Parathyroid adenoma (tissue), 2 donors: ENCODE measurements at regions not wholly inside any gene's neighbourhood (a gene's known extent, or its start where the extent isn't known, plus 50 kb on each side); places are given as distances from the start of the nearest gene placed in this dataset.
"Not testable (repeated sequence)": the region's sequence is repeated elsewhere in the genome, so short reads cannot be mapped to it uniquely, and the experiment has no call there.

Experiments
- H2AFZ ChIP-seq: fragments of 300-600 bp; sonication (generic); one replicate; pipeline ENCODE4 v1.7.0; 2017; ENCODE audit warnings: antibody characterized with exemption, mild to moderate bottlenecking
- H3K27ac ChIP-seq: fragments of 300-600 bp; sonication (generic); one replicate; pipeline ENCODE4 v1.7.0; 2017
- H3K27me3 ChIP-seq: fragments of 300-600 bp; sonication (generic); one replicate; pipeline ENCODE4 v1.7.0; 2017; ENCODE audit warnings: low read length; ENCODE audit not compliant: control insufficient read depth, insufficient read depth
- H3K36me3 ChIP-seq: fragments of 300-600 bp; sonication (generic); one replicate; pipeline ENCODE4 v1.7.0; 2017; ENCODE audit warnings: low read length; ENCODE audit not compliant: control insufficient read depth, insufficient read depth
- H3K4me1 ChIP-seq: fragments of 300-600 bp; sonication (generic); one replicate; pipeline ENCODE4 v1.7.0; 2017; ENCODE audit warnings: control low read depth
- H3K4me2 ChIP-seq: fragments of 300-600 bp; sonication (generic); one replicate; pipeline ENCODE4 v1.7.0; 2017; ENCODE audit warnings: low read length
- H3K4me3 ChIP-seq: fragments of 300-600 bp; sonication (generic); one replicate; pipeline ENCODE4 v1.7.0; 2017; ENCODE audit warnings: low read depth, low read length
- H3K79me2 ChIP-seq: fragments of 300-600 bp; sonication (generic); one replicate; pipeline ENCODE4 v1.7.0; 2017; ENCODE audit warnings: control low read depth
- H3K9ac ChIP-seq: fragments of 300-600 bp; sonication (generic); one replicate; pipeline ENCODE4 v1.7.0; 2017; ENCODE audit warnings: mild to moderate bottlenecking
- H3K9me3 ChIP-seq: fragments of 300-600 bp; sonication (generic); one replicate; pipeline ENCODE4 v1.7.0; 2017; ENCODE audit warnings: low read length; ENCODE audit not compliant: control insufficient read depth
- TF ChIP-seq, protein P1 (sequence below): fragments of 300-600 bp; sonication (generic); IDR thresholded peaks from one replicate; pipeline ENCODE4 v1.7.0; 2017; ENCODE audit warnings: antibody characterized with exemption, mild to moderate bottlenecking
- donor health status: primary hyperparathyroidism.

DNA sequence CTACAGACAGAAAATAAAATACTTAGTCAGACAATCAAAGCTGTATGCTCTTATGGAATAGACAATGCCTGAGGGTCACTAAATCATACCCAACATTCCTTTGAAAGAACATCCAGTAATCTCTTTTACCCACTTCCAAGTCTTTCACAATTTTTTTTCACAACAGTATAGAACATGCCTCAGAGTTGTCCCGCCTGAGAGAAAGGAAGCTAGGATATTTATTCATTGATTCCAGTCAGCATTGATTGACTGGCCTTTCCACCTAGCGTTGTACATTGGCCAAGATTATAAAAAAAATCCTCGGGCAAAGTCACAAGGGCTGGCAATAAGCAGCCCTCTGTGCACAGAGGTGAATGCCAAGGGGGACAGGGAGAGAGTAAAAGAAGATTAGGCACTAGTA is 318.1 kb upstream of the PIK3R1 start:
- Histone ChIP-seq H2AFZ (no peak overlapping the region), H3K4me3 (no peak overlapping the region), H3K27ac (no peak overlapping the region), H3K79me2 (no peaks in the 10 kb centered on the region), H3K27me3 (no peaks in the 10 kb centered on the region), H3K4me1 (no peaks in the 10 kb centered on the region), H3K9ac (no peak overlapping the region), H3K9me3 (no peaks in the 10 kb centered on the region), H3K36me3 (no peaks in the 10 kb centered on the region), H3K4me2 (no peak overlapping the region)
- TF ChIP-seq, protein P1, sequence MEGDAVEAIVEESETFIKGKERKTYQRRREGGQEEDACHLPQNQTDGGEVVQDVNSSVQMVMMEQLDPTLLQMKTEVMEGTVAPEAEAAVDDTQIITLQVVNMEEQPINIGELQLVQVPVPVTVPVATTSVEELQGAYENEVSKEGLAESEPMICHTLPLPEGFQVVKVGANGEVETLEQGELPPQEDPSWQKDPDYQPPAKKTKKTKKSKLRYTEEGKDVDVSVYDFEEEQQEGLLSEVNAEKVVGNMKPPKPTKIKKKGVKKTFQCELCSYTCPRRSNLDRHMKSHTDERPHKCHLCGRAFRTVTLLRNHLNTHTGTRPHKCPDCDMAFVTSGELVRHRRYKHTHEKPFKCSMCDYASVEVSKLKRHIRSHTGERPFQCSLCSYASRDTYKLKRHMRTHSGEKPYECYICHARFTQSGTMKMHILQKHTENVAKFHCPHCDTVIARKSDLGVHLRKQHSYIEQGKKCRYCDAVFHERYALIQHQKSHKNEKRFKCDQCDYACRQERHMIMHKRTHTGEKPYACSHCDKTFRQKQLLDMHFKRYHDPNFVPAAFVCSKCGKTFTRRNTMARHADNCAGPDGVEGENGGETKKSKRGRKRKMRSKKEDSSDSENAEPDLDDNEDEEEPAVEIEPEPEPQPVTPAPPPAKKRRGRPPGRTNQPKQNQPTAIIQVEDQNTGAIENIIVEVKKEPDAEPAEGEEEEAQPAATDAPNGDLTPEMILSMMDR, result no peak

DNA sequence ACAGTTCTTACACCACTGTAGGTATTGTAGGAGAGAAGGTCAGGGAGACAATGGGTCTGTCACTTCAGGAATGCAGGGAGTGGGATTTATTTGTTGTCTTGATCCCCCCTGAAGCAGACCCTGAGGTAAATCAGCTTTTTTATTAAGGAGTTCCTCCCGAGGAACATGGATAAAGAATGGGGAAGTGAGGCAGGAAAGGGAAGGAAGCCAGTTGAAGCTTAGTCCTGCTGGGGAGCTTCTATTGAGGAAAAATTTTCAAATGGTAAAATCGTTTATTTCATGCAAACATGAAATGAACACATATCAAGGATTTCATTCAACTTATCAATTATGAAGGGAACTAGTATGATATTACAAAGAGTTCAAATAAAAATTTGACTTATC is 318.6 kb upstream of the PIK3R1 start:
- Histone ChIP-seq H3K9me3 (no peaks in the 10 kb centered on the region), H3K4me1 (no peaks in the 10 kb centered on the region), H3K36me3 (no peaks in the 10 kb centered on the region), H3K27me3 (no peaks in the 10 kb centered on the region), H3K4me2 (no peak overlapping the region), H2AFZ (no peak overlapping the region), H3K9ac (no peak overlapping the region), H3K79me2 (no peaks in the 10 kb centered on the region), H3K27ac (no peak overlapping the region), H3K4me3 (no peak overlapping the region)
- TF ChIP-seq, protein P1, result no peak

DNA sequence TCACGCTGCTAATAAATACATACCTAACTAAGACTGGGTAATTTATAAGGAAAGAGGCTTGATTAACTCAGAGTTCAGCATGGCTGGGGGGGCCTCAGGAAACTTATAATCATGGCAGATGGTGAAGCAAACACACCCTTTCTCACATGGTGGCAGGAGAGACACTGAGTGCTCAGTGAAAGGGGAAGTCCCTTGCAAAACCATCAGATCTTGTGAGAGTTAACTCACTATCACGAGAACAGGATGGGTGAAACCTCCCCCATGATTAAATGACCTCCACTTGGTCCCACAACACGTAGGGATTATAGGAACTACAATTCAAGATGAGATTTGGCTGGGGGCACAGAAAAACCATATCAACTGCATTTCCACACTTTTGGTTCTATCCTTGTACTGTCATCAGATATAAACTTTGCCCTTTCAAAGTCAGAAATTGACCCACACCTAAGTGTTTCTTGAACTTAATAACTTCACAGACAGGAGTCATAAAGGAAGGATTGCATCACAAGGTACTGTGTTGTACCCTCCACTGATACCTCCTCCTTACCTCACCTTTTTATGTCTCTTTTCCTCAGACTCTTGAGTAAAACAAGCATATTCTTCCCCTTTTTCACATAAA is 319.1 kb upstream of the PIK3R1 start:
- TF ChIP-seq, protein P1, result no peak
- H3K4me1 ChIP-seq, result no peaks in the 10 kb centered on the region
- H2AFZ ChIP-seq, result no peak overlapping the region
- no peaks in the 10 kb centered on the region for H3K36me3 ChIP-seq
- H3K27me3 ChIP-seq, result no peaks in the 10 kb centered on the region
- H3K9me3 ChIP-seq, result no peaks in the 10 kb centered on the region
- H3K4me2 ChIP-seq, result no peak overlapping the region
- H3K27ac ChIP-seq, result no peak overlapping the region
- no peak overlapping the region for H3K9ac ChIP-seq
- no peaks in the 10 kb centered on the region for H3K79me2 ChIP-seq
- H3K4me3 ChIP-seq, result no peak overlapping the region

DNA sequence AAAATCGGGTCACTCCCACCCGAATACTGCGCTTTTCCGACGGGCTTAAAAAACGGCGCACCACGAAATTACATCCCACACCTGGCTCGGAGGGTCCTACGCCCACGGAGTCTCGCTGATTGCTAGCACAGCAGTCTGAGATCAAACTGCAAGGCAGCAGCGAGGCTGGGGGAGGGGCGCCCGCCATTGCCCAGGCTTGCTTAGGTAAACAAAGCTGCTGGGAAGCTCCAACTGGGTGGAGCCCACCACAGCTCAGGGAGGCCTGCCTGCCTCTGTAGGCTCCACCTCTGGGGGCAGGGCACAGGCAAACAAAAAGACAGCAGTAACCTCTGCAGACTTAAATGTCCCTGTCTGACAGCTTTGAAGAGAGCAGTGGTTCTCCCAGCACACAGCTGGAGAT is 325.7 kb upstream of the PIK3R1 start:
- H2AFZ ChIP-seq, result peak overlapping the region; percentile 59
- not testable (repeated sequence) for H3K9ac ChIP-seq, H3K79me2 ChIP-seq, H3K4me3 ChIP-seq, H3K9me3 ChIP-seq, H3K4me2 ChIP-seq, H3K27me3 ChIP-seq, H3K36me3 ChIP-seq, H3K4me1 ChIP-seq
- H3K27ac ChIP-seq, result peak overlapping the region; percentile 47

DNA sequence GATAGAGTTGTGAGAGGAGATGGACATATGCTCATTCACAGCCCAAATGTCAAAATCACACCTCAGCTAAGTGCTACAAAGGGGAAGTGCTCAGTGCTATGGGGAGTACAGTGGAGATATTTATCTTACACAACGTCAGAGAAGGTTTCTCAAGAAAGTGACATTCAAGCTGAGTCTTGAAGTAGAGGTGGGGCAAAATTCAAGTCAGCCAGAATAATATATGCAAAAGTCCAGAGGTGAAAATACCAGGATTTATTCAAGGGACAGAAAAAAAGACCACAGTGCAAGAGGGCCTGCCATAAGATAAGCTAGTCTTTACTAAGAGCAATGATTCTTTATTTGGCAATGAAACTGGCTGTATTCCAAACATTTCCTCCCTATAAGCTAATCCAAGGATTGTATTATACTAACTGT is 327.8 kb upstream of the PIK3R1 start:
- Histone ChIP-seq H3K36me3 (no peaks in the 10 kb centered on the region), H3K79me2 (no peaks in the 10 kb centered on the region), H3K9me3 (no peaks in the 10 kb centered on the region), H3K4me2 (no peak overlapping the region), H3K27ac (no peak overlapping the region), H3K4me1 (no peaks in the 10 kb centered on the region), H3K9ac (no peak overlapping the region), H3K4me3 (no peak overlapping the region), H3K27me3 (no peaks in the 10 kb centered on the region), H2AFZ (no peak overlapping the region)
- TF ChIP-seq, protein P1, result no peak
